Calu3 (cell line): ENCODE measurements at regions not wholly inside any gene's neighbourhood (a gene's known extent, or its start where the extent isn't known, plus 50 kb on each side); places are given as distances from the start of the nearest gene placed in this dataset.

Experiments
- BruUV-seq: library from RNA; stranded (reverse); fragments of 400-500 nt; replicated peaks from 2 replicates; lab custom pipeline; 2021; lab: Mats Ljungman, UMichigan
- CTCF ChIA-PET: fragments of 300-600 bp; sonication (Branson Sonifier 250); formaldehyde crosslinking; loops from one replicate; lab custom pipeline; 2022; ENCODE audit warnings: antibody characterized with exemption; lab: Charles Lee
- DNase-seq: peaks from one replicate; pipeline ENCODE4 v3.0.0; 2022
- H3K27ac Mint-ChIP-seq: one replicate; pipeline ENCODE4 v1.8.0; 2022; ENCODE audit warnings: mixed read lengths; ENCODE audit not compliant: unreplicated experiment
- H3K27me3 Mint-ChIP-seq: one replicate; pipeline ENCODE4 v1.8.0; 2022; ENCODE audit warnings: mixed read lengths; ENCODE audit not compliant: unreplicated experiment
- H3K36me3 Mint-ChIP-seq: one replicate; pipeline ENCODE4 v1.8.0; 2022; ENCODE audit warnings: mild to moderate bottlenecking, moderate library complexity, mixed read lengths; ENCODE audit not compliant: insufficient read depth, unreplicated experiment
- H3K4me1 Mint-ChIP-seq: one replicate; pipeline ENCODE4 v1.8.0; 2022; ENCODE audit warnings: mild to moderate bottlenecking, low read depth, mixed read lengths; ENCODE audit not compliant: unreplicated experiment
- H3K4me3 Mint-ChIP-seq: one replicate; pipeline ENCODE4 v1.8.0; 2022; ENCODE audit warnings: mild to moderate bottlenecking, low read depth, moderate library complexity, mixed read lengths; ENCODE audit not compliant: unreplicated experiment
- H3K9me3 Mint-ChIP-seq: one replicate; pipeline ENCODE4 v1.8.0; 2022; ENCODE audit warnings: low read depth, mixed read lengths; ENCODE audit not compliant: unreplicated experiment
- CTCF ChIP-seq: fragments of 200-600 bp; IDR thresholded peaks from one replicate; pipeline ENCODE4 v1.8.0; 2022; ENCODE audit warnings: antibody characterized with exemption; ENCODE audit not compliant: unreplicated experiment
- intact Hi-C: fragments of 100-400 bp; cut with micrococcal nuclease; formaldehyde crosslinking; loops from one replicate; pipeline ENCODE4 v1.10.0; 2022; ENCODE audit not compliant: unreplicated experiment

GRCh38 chr20:22908437-22908836 is 126.7 kb upstream of the SSTR4 start:
- DNase-seq: no peak
- BruUV-seq: no TSS peak
- TF ChIP-seq CTCF: no peak
- Mint-ChIP-seq H3K4me3 (no peak overlapping the region), H3K27me3 (no peaks in the 10 kb centered on the region), H3K9me3 (no peaks in the 10 kb centered on the region), H3K4me1 (no peaks in the 10 kb centered on the region), H3K36me3 (no peaks in the 10 kb centered on the region), H3K27ac (no peak overlapping the region)
- CTCF ChIA-PET: no interaction called here
- intact Hi-C loops: no loop called here

- no TSS peak for BruUV-seq
- Mint-ChIP-seq H3K9me3 (no peaks in the 10 kb centered on the region), H3K27ac (no peak overlapping the region), H3K4me3 (no peak overlapping the region), H3K36me3 (no peaks in the 10 kb centered on the region), H3K4me1 (no peaks in the 10 kb centered on the region), H3K27me3 (peaks cover 1% of the 10 kb centered on the region)
- intact Hi-C loops: no loop called here
- CTCF ChIA-PET: no interaction called here
- no peak for TF ChIP-seq CTCF
- DNase-seq: no peak
Observed at GRCh38 chr20:22908944-22909343, 126.2 kb upstream of the SSTR4 start.

DNA sequence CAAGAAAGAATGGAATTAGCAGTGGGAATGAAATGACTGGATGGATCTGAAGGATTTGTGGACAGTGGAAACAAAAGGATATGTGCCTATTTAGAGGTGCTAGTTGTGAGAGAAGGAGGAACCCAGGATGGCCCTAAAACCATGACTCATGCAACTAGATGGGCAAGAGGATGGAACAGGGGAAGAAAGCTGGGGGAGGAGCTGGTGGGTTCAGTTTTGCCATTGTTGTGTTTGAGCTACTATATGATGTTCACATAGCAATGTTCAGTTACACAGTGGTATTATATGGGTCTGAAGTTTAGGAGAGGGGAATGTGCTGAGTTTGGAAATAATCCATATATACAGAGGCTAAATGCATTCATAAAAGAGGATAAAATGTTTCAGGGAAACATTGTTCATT is 125.7 kb upstream of the SSTR4 start:
- no peak for TF ChIP-seq CTCF
- no peak overlapping the region for H3K27ac Mint-ChIP-seq
- no peaks in the 10 kb centered on the region for H3K9me3 Mint-ChIP-seq
- H3K4me3 Mint-ChIP-seq: no peak overlapping the region
- intact Hi-C loops: no loop called here
- no peaks in the 10 kb centered on the region for H3K4me1 Mint-ChIP-seq
- H3K27me3 Mint-ChIP-seq: peaks cover 6% of the 10 kb centered on the region
- DNase-seq: no peak
- no TSS peak for BruUV-seq
- no peaks in the 10 kb centered on the region for H3K36me3 Mint-ChIP-seq
- CTCF ChIA-PET: no interaction called here

DNA sequence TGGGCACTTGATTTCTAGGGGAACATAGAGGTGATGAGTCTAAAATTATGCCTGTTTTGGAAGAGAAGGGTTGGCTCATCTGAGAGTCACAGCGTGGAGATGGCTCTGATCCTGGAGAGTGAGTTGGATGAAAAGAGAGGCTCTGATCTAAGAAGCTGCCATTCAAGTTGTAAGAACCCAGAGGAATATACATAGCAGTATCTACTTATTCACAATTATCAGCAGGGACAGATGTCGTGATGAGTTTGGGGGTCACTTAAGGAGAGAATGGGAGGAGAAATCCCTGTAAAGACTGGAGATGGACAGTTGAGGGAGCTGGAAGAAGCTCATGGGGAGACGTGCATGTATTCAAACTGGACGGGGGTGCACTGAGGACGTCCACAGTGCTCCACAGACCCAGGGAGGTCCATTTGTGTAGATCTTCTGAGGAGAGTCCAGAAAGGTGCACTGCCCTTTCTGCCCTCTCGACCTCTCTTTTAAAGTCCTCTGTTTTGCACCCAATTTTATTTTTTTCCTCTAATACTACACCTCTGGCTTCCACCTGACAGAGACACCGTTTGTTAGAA is 124.7 kb upstream of the SSTR4 start:
- Mint-ChIP-seq H3K36me3 (no peaks in the 10 kb centered on the region), H3K27ac (no peak overlapping the region), H3K27me3 (peaks cover 15% of the 10 kb centered on the region), H3K4me1 (no peaks in the 10 kb centered on the region), H3K9me3 (no peaks in the 10 kb centered on the region), H3K4me3 (no peak overlapping the region)
- intact Hi-C loops: no loop called here
- DNase-seq: no peak
- CTCF ChIA-PET: no interaction called here
- BruUV-seq: no TSS peak
- TF ChIP-seq CTCF: no peak
